Right hindlimb (tissue), 1 donor: ENCODE measurements at regions not wholly inside any gene's neighbourhood (a gene's known extent, or its start where the extent isn't known, plus 50 kb on each side); places are given as distances from the start of the nearest gene placed in this dataset.
"Not testable (repeated sequence)": the region's sequence is repeated elsewhere in the genome, so short reads cannot be mapped to it uniquely, and the experiment has no call there.

Experiments
- DNase-seq: peaks from one replicate; pipeline ENCODE4 v3.0.0-alpha.2; 2018

- no peak for DNase-seq
Measured at GRCh38 chr2:128670066-128670465, 351.4 kb upstream of the HS6ST1 start.

- DNase-seq: not testable (repeated sequence)
Measured at GRCh38 chr2:128671981-128672757, 353.5 kb upstream of the HS6ST1 start.

- not testable (repeated sequence) for DNase-seq
Measured at GRCh38 chr2:128679680-128680079, 361.0 kb upstream of the HS6ST1 start.

- no peak for DNase-seq
Measured at GRCh38 chr2:128681507-128681906, 362.8 kb upstream of the HS6ST1 start.

- DNase-seq: no peak
Measured at GRCh38 chr2:128682266-128682665, 363.6 kb upstream of the HS6ST1 start.

- DNase-seq: no peak
Measured at GRCh38 chr2:128682729-128683284, 364.1 kb upstream of the HS6ST1 start.

GRCh38 chr2:128684523-128684922 lies 365.9 kb upstream of the HS6ST1 start:
- no peak for DNase-seq

- DNase-seq: no peak
Measured at GRCh38 chr2:128685841-128686496, 367.3 kb upstream of the HS6ST1 start.

- DNase-seq: no peak
Measured at GRCh38 chr2:128686497-128686859, 367.8 kb upstream of the HS6ST1 start.

GRCh38 chr2:128686881-128687555 lies 368.4 kb upstream of the HS6ST1 start:
- no peak for DNase-seq

- DNase-seq: no peak
Measured at GRCh38 chr2:128687565-128687964, 368.9 kb upstream of the HS6ST1 start.

- no peak for DNase-seq
Measured at GRCh38 chr2:128689971-128690370, 371.3 kb upstream of the HS6ST1 start.

- no peak for DNase-seq
Measured at GRCh38 chr2:128690431-128690830, 371.8 kb upstream of the HS6ST1 start.

- no peak for DNase-seq
Measured at GRCh38 chr2:128690869-128691268, 372.2 kb upstream of the HS6ST1 start.

- DNase-seq: no peak
Measured at GRCh38 chr2:128691526-128691925, 372.9 kb upstream of the HS6ST1 start.

- DNase-seq: no peak
Measured at GRCh38 chr2:128692895-128693742, 374.5 kb upstream of the HS6ST1 start.

GRCh38 chr2:128693743-128694029 lies 375.0 kb upstream of the HS6ST1 start:
- DNase-seq: no peak

GRCh38 chr2:128695646-128696220 lies 377.1 kb upstream of the HS6ST1 start:
- no peak for DNase-seq

- DNase-seq: no peak
Measured at GRCh38 chr2:128696421-128696820, 377.8 kb upstream of the HS6ST1 start.

GRCh38 chr2:128701418-128701817 lies 382.8 kb upstream of the HS6ST1 start:
- DNase-seq: no peak

- DNase-seq: no peak
Measured at GRCh38 chr2:128702616-128703015, 383.9 kb upstream of the HS6ST1 start.

GRCh38 chr2:128708106-128708816 lies 389.6 kb upstream of the HS6ST1 start:
- DNase-seq: no peak
